ENCODE measurements at regions not wholly inside any gene's neighbourhood (a gene's known extent, or its start where the extent isn't known, plus 50 kb on each side); places are given as distances from the start of the nearest gene placed in this dataset.

DNA sequence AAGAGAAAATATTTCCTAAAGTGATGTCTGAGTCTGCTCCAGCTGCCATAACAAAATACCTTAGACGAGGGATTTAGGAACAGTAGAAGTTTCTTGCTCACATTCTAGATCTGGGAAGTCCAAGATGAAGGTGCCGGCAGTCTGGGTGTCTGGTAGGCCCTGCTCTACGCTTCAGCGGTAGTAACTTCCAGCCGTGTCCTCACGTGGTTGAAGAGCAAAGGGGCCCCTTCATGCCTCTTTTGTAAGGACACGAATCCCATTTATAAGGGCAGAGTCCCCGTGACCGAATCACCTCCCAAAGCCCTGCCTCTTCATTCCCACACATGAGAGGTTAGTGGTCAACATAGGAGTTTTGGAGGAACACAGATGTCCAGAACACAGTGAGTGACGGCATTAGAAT, 52.2 kb upstream of the INPP5A start:
- DNase-seq (ENCODE audit: low read depth in 2 of 2), result no peak

DNA sequence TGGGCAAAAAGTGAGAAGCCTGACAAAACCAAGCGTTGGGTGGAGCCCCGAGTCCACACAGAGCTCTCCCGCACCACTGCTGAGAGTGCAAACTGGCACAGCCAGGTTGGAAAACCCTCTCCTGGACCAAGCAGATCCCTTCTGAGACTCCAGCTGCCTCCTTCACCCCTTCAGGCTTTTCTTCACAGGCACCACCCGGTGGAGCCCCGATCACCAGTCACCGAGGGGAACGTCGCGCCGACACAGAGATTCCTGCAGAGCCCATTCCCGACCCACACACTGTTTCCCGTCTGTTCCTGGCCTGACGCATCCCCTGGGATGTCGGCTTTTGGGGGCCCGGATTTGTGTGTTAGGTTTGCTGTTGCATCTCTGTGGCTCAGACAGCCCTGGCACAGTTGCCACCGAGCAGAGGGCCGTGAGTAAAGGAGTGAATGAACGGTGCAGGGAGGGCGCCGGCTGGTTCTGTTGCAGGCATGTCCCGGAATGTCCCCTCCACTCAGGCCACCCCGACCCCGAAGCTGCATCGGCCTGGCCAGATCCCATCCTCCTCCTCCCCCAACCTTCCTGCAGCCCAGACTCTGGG, 51.0 kb upstream of the INPP5A start:
- DNase-seq (ENCODE audit: low read depth in 2 of 2), result no peak

DNA sequence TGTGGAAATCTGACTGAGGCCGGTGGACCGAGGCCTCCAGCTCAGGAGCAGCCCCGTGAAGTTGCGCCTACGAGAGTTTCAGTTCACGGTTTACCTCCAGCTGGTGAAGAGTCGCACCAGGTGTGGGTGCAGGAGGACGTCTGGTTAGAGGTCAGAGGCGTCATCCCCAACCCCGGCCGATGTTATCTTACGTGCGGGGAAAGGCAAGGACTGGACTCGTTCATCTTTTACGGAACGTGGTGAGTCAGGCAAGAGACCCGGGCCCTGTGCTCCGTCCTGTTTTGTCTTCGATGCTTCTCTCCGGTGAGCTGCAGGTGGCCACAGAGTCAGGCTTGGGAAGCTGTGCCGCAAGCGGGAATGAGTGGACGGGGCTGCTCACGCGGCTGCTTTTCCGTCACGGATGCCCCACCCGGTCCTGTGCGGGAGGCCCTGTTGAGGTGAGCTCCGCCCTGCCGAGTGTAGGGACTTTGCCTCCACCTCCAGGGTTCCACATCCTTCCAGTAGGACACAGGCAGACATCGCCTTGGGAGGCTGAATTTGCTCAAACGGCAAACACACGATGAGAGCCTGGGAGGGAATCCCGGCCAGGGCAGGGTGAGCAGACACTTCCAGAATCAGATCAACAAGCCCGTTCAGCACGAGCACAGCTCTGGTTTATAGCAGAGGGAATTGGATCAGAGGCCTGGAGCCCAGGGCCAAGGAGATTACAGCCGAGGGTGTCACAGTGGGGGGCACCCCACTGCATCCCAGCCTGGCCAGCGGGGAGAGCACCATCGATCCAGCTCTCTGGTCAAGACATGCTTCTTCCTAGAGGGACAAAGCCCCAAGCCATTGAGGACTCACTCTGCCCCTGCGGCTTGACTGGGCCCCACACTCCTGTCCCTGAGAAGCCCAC, 50.1 kb upstream of the INPP5A start:
- no peak for DNase-seq (ENCODE audit: low read depth in 2 of 2)
